ENCODE measurements at regions not wholly inside any gene's neighbourhood (a gene's known extent, or its start where the extent isn't known, plus 50 kb on each side); places are given as distances from the start of the nearest gene placed in this dataset.

DNA sequence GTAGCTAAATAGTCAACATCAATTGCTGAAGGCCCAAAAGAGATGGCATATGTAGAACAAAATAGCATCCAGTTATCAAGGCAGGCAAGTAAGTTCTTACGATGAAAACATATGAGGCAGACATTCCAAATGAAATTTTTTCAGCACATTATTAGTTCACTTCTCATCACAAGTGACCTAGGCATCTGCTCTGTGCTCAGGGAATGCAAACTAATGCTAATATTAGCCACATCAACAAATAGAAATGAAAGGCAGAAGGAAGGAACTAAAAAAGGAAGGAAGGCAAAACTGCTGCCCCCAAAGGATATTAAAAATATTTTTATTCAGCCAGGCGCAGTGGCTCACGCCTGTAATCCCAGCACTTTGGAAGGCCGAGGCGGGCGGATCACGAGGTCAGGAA is 51.2 kb upstream of the ROCK1 start:
- TF ChIP-seq YY1 (IDR thresholded peaks at IDR 0.05; ENCODE audit: insufficient read depth, insufficient read length) (no peak), ZNF274 (IDR thresholded peaks at IDR 0.05; ENCODE audit: low read depth, low read length) (no peak)
- no peaks in the 10 kb centered on the region for H3K4me1 ChIP-seq (ENCODE audit: insufficient read depth, insufficient read length)
- no peaks in the 10 kb centered on the region for H3K9me3 ChIP-seq (ENCODE audit: insufficient read depth, low read length)
- no peak overlapping the region for H3K4me3 ChIP-seq (ENCODE audit: insufficient read length, low read depth)
- no peak overlapping the region for H3K9ac ChIP-seq (ENCODE audit: insufficient read length, low read depth)
- no peak for DNase-seq (ENCODE audit: low read depth, low spot score)
- H3K36me3 ChIP-seq (ENCODE audit: insufficient read depth, insufficient read length, low read length) = no peaks in the 10 kb centered on the region
- H3K27me3 ChIP-seq (ENCODE audit: insufficient read depth, insufficient read length) = no peaks in the 10 kb centered on the region

DNA sequence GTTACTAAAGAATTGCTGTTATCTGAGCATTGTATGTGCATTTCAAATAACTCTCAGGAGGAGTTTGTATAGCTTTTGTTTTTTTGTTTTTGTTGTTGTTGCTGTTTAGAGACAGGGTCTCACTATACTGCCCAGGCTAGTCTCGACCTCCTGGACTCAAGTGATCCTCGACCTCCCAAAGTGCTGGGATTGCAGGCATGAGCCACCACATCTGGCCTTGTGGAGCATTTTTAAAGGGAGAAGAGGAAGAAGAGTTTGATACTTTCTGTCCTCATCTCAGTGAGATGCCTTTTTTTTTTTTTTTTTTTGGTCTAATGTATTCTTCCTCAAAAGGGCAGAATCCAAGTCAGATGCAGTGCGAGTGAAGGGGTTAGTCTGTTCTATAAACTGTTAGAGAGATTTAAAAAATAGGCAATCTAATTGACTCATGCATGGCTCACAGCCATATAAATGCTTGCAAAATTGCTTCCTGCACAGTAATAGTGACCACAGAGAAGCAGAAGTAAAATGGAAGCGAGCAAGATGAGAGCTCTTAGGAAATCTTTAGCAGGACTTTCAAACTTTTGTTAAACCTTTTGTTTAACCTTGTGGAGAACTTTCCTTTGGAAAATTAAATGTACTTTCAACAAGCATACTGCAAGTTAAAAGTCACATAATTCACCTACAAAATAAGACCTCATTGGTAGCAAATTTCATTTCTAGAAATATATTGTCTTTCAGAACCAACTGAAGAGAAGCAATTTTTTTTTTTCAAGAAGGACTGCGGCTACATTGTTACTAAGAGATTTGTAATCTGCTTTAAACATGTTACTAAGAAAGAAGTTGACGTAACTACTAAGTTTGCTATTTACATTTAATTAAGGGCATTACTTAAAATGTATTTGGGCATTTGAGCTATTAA is 52.3 kb upstream of the ROCK1 start:
- no peaks in the 10 kb centered on the region for H3K36me3 ChIP-seq (ENCODE audit: insufficient read depth, insufficient read length, low read length)
- H3K9me3 ChIP-seq (ENCODE audit: insufficient read depth, low read length) = no peaks in the 10 kb centered on the region
- DNase-seq (ENCODE audit: low read depth, low spot score) = no peak
- H3K9ac ChIP-seq (ENCODE audit: insufficient read length, low read depth) = no peak overlapping the region
- TF ChIP-seq SUZ12 (IDR thresholded peaks at IDR 0.05; ENCODE audit: extremely low read depth, insufficient read depth, insufficient read length) = no peak
- no peaks in the 10 kb centered on the region for H3K4me1 ChIP-seq (ENCODE audit: insufficient read depth, insufficient read length)
- no peaks in the 10 kb centered on the region for H3K27me3 ChIP-seq (ENCODE audit: insufficient read depth, insufficient read length)
- H3K4me3 ChIP-seq (ENCODE audit: insufficient read length, low read depth) = no peak overlapping the region

DNA sequence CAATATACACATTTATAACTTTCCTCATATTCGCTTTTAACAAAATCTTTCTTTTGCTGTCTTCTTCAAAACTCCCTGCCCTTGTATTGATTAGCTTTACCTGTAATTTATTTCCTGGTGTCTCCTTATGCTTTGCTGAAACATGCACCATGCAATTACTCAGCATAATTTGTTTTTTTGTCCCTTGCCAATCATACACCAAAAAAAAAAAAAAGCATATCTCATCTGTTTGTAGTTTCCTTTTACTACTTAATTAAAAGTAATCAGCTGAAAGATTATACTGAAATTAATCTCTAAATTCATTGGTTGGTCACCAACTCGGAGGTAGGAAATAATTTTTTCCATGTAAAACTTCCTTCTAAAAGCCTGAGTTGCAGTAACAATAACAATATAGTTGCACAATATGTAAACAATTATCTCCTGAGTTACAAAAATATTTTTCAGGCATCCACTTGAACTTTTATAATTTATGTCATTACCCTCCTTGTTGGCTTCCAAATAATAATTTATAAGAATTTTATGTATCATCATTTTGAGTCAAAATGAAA is 53.0 kb upstream of the ROCK1 start:
- Histone ChIP-seq H3K9me3 (ENCODE audit: insufficient read depth, low read length) (no peaks in the 10 kb centered on the region), H3K4me3 (ENCODE audit: insufficient read length, low read depth) (no peak overlapping the region), H3K27me3 (ENCODE audit: insufficient read depth, insufficient read length) (no peaks in the 10 kb centered on the region), H3K36me3 (ENCODE audit: insufficient read depth, insufficient read length, low read length) (no peaks in the 10 kb centered on the region), H3K9ac (ENCODE audit: insufficient read length, low read depth) (no peak overlapping the region), H3K4me1 (ENCODE audit: insufficient read depth, insufficient read length) (no peaks in the 10 kb centered on the region)
- DNase-seq (ENCODE audit: low read depth, low spot score) = no peak
- no peak for TF ChIP-seq YY1 (IDR thresholded peaks at IDR 0.05; ENCODE audit: insufficient read depth, insufficient read length)
- TF ChIP-seq SUZ12 (IDR thresholded peaks at IDR 0.05; ENCODE audit: extremely low read depth, insufficient read depth, insufficient read length) = no peak
- no peak for TF ChIP-seq ZNF274 (IDR thresholded peaks at IDR 0.05; ENCODE audit: low read depth, low read length)

DNA sequence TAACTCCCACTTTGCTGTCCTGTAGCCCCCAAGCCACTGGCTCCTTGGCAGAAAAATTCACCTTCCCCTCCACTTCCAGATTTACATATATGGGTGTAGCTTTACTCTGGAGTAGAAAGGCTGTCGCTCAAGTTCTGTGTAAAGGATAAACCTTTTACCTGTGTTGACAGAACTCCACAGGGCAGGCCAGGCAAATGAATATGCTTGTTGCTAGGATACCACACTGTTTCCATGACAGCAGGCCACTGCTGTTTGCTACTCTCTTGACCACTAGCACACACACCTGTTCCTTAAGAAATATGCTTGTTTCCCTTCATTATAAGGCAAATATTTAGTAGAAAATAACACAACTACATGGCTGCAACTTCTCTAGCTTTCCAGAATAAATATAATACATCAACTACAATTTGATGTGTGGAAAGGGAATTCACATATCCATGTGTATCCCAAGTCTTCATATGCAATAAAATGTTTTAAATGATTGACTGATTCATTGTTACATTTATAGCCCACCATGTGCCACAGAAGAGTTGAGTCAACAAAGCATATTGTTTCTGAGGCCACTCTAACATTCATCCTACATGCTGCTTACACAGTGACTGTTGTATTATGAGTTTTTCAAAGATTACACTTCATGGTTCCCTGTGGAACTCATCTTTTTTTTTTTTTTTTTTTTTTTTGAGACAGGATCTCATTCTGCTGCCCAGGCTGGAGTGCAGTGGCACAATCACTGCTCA is 56.2 kb upstream of the ROCK1 start:
- Histone ChIP-seq H3K9me3 (ENCODE audit: insufficient read depth, low read length) (no peaks in the 10 kb centered on the region), H3K27me3 (ENCODE audit: insufficient read depth, insufficient read length) (no peaks in the 10 kb centered on the region), H3K9ac (ENCODE audit: insufficient read length, low read depth) (no peak overlapping the region), H3K36me3 (ENCODE audit: insufficient read depth, insufficient read length, low read length) (no peaks in the 10 kb centered on the region), H3K4me1 (ENCODE audit: insufficient read depth, insufficient read length) (no peaks in the 10 kb centered on the region), H3K4me3 (ENCODE audit: insufficient read length, low read depth) (no peak overlapping the region)
- TF ChIP-seq YY1 (IDR thresholded peaks at IDR 0.05; ENCODE audit: insufficient read depth, insufficient read length) = no peak
- TF ChIP-seq SUZ12 (IDR thresholded peaks at IDR 0.05; ENCODE audit: extremely low read depth, insufficient read depth, insufficient read length) = no peak
- TF ChIP-seq ZNF274 (IDR thresholded peaks at IDR 0.05; ENCODE audit: low read depth, low read length) = no peak
- DNase-seq (ENCODE audit: low read depth, low spot score) = peak; percentile 35

DNA sequence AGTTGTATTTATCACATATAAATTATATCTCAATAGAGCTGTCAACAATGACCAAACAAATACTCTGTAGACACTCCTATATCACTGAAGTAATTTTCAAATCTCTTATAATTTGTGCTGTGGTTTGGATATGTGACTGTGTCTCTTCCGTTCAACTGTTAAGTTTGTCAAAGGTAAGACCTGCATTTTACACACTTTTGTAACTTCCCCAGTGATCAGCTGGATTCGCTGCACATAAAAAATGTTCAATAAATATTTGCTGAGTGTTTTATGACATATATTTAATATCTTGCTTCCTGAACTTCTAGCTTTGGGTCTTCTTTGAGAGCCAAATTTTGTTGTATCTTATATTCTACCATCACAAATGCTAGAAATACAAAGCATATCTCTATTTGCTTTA is 57.3 kb upstream of the ROCK1 start:
- H3K9me3 ChIP-seq (ENCODE audit: insufficient read depth, low read length) = no peaks in the 10 kb centered on the region
- no peak for DNase-seq (ENCODE audit: low read depth, low spot score)
- no peaks in the 10 kb centered on the region for H3K4me1 ChIP-seq (ENCODE audit: insufficient read depth, insufficient read length)
- no peak overlapping the region for H3K9ac ChIP-seq (ENCODE audit: insufficient read length, low read depth)
- H3K4me3 ChIP-seq (ENCODE audit: insufficient read length, low read depth) = no peak overlapping the region
- no peaks in the 10 kb centered on the region for H3K27me3 ChIP-seq (ENCODE audit: insufficient read depth, insufficient read length)
- no peaks in the 10 kb centered on the region for H3K36me3 ChIP-seq (ENCODE audit: insufficient read depth, insufficient read length, low read length)
- TF ChIP-seq ZNF274 (IDR thresholded peaks at IDR 0.05; ENCODE audit: low read depth, low read length) (no peak), SUZ12 (IDR thresholded peaks at IDR 0.05; ENCODE audit: extremely low read depth, insufficient read depth, insufficient read length) (no peak), YY1 (IDR thresholded peaks at IDR 0.05; ENCODE audit: insufficient read depth, insufficient read length) (no peak)

DNA sequence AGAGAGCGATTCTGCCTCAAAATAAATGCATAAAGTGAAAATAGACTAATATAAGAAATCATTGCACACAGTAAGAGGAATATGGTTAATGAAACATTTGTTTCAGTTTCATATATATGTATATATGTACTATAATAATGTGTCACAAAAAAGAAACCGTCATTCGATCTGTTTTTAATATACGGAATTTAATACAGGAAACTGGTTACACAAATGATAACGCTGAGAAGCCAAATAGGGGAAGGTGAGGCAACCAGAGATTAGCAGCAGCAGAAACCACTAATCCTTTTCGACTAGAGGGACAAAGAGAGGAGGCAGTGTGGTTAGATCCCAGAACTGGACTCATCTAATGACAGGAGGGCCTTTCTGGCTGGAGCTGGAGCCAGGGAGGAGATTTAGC is 64.2 kb upstream of the GREB1L start:
- no peaks in the 10 kb centered on the region for H3K9me3 ChIP-seq (ENCODE audit: insufficient read depth, low read length)
- DNase-seq (ENCODE audit: low read depth, low spot score) = no peak
- no peaks in the 10 kb centered on the region for H3K4me1 ChIP-seq (ENCODE audit: insufficient read depth, insufficient read length)
- no peak for TF ChIP-seq YY1 (IDR thresholded peaks at IDR 0.05; ENCODE audit: insufficient read depth, insufficient read length)
- no peak overlapping the region for H3K9ac ChIP-seq (ENCODE audit: insufficient read length, low read depth)
- no peaks in the 10 kb centered on the region for H3K36me3 ChIP-seq (ENCODE audit: insufficient read depth, insufficient read length, low read length)
- no peak overlapping the region for H3K4me3 ChIP-seq (ENCODE audit: insufficient read length, low read depth)
- H3K27me3 ChIP-seq (ENCODE audit: insufficient read depth, insufficient read length) = no peaks in the 10 kb centered on the region

DNA sequence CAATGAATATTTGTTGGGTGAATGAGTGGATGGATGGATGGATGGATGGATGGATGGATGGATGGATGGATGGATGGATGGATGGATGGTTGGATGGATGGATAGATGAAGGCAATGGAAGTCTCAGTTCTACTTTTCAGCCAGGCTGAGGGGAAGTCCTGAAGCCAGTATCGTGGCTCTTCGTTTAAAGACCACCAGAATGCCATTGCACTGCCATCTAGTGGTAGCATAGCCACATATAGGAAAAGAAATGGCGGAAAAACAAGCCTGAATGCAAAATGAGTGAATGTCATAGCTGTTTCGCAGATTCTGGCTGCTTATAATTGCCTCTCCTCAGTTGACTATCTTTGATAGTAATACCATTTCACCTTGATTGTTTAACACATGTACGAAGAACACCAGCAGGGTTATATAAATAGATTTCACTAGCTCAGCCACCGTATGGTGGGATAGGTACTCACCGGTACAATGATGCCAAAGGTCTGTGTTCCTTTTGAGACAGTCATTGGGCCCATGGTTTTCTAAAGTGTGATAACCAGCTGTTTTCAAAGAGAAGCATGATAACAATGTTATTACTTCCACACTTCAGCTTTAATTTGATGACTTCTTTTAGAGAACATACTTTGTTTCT is 62.3 kb upstream of the GREB1L start:
- Histone ChIP-seq H3K9ac (ENCODE audit: insufficient read length, low read depth) (no peak overlapping the region), H3K36me3 (ENCODE audit: insufficient read depth, insufficient read length, low read length) (no peaks in the 10 kb centered on the region), H3K9me3 (ENCODE audit: insufficient read depth, low read length) (no peaks in the 10 kb centered on the region), H3K4me3 (ENCODE audit: insufficient read length, low read depth) (no peak overlapping the region), H3K4me1 (ENCODE audit: insufficient read depth, insufficient read length) (no peaks in the 10 kb centered on the region), H3K27me3 (ENCODE audit: insufficient read depth, insufficient read length) (no peaks in the 10 kb centered on the region)
- peak; percentile 44 for DNase-seq (ENCODE audit: low read depth, low spot score)
- TF ChIP-seq YY1 (IDR thresholded peaks at IDR 0.05; ENCODE audit: insufficient read depth, insufficient read length) = no peak
- no peak for TF ChIP-seq ZNF274 (IDR thresholded peaks at IDR 0.05; ENCODE audit: low read depth, low read length)
- TF ChIP-seq SUZ12 (IDR thresholded peaks at IDR 0.05; ENCODE audit: extremely low read depth, insufficient read depth, insufficient read length) = no peak
